HEK293T (cell line): ENCODE measurements at regions not wholly inside any gene's neighbourhood (a gene's known extent, or its start where the extent isn't known, plus 50 kb on each side); places are given as distances from the start of the nearest gene placed in this dataset.

Experiments
- BHLHE40 ChIP-seq: fragments of 450-650 bp; IDR thresholded peaks from 2 replicates; pipeline ENCODE4 v1.6.1; 2016; ENCODE audit warnings: mild to moderate bottlenecking, moderate library complexity, borderline replicate concordance
- FOXA1 ChIP-seq: fragments of 450-650 bp; IDR thresholded peaks from 2 replicates; pipeline ENCODE4 v1.6.1; 2016; ENCODE audit warnings: mild to moderate bottlenecking
- HDGF ChIP-seq: fragments of 450-650 bp; IDR thresholded peaks from 2 replicates; pipeline ENCODE4 v1.6.1; 2017; ENCODE audit warnings: antibody characterized with exemption, borderline replicate concordance
- LEF1 ChIP-seq: fragments of 450-650 bp; IDR thresholded peaks from 2 replicates; pipeline ENCODE4 v1.6.1; 2017; ENCODE audit warnings: mild to moderate bottlenecking, borderline replicate concordance
- NFRKB ChIP-seq: fragments of 450-650 bp; IDR thresholded peaks from 2 replicates; pipeline ENCODE4 v1.6.1; 2016; ENCODE audit warnings: mild to moderate bottlenecking, moderate library complexity
- PKNOX1 ChIP-seq: fragments of 450-650 bp; IDR thresholded peaks from 2 replicates; pipeline ENCODE4 v1.6.1; 2016
- SP1 ChIP-seq: fragments of 450-650 bp; IDR thresholded peaks from 2 replicates; pipeline ENCODE4 v1.6.1; 2017
- TARDBP ChIP-seq: fragments of 450-650 bp; IDR thresholded peaks from 2 replicates; pipeline ENCODE4 v1.6.1; 2016

GRCh38 chr3:70570584-70570983 lies 258.1 kb upstream of the MDFIC2 start:
- TF ChIP-seq HDGF = no peak
- no peak for TF ChIP-seq TARDBP
- TF ChIP-seq SP1 = no peak
- no peak for TF ChIP-seq BHLHE40
- no peak for TF ChIP-seq FOXA1
- TF ChIP-seq NFRKB = no peak
- TF ChIP-seq PKNOX1 = no peak
- no peak for TF ChIP-seq LEF1
